ENCODE measurements at regions not wholly inside any gene's neighbourhood (a gene's known extent, or its start where the extent isn't known, plus 50 kb on each side); places are given as distances from the start of the nearest gene placed in this dataset.
"Not testable (repeated sequence)": the region's sequence is repeated elsewhere in the genome, so short reads cannot be mapped to it uniquely, and the experiment has no call there.

- intact Hi-C loops (cut with DNase I, micrococcal nuclease), result no loop called here
- DNase-seq (no peak), ATAC-seq (no peak)
- Histone ChIP-seq H3K4me3 (no peak overlapping the region), H3K36me3 (ENCODE audit: low read depth) (no peaks in the 10 kb centered on the region), H3K9me3 (no peaks in the 10 kb centered on the region), H3K4me1 (ENCODE audit: low read depth) (no peaks in the 10 kb centered on the region)
- TF ChIP-seq, protein P1, sequence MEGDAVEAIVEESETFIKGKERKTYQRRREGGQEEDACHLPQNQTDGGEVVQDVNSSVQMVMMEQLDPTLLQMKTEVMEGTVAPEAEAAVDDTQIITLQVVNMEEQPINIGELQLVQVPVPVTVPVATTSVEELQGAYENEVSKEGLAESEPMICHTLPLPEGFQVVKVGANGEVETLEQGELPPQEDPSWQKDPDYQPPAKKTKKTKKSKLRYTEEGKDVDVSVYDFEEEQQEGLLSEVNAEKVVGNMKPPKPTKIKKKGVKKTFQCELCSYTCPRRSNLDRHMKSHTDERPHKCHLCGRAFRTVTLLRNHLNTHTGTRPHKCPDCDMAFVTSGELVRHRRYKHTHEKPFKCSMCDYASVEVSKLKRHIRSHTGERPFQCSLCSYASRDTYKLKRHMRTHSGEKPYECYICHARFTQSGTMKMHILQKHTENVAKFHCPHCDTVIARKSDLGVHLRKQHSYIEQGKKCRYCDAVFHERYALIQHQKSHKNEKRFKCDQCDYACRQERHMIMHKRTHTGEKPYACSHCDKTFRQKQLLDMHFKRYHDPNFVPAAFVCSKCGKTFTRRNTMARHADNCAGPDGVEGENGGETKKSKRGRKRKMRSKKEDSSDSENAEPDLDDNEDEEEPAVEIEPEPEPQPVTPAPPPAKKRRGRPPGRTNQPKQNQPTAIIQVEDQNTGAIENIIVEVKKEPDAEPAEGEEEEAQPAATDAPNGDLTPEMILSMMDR (IDR thresholded peaks at IDR 0.05), result no peak
Observed at GRCh38 chr7:66564045-66564444, 64.6 kb upstream of the KCTD7 start.

- DNase-seq; ATAC-seq; H3K4me3 ChIP-seq; intact Hi-C loops (cut with DNase I, micrococcal nuclease); H3K9me3 ChIP-seq; H3K36me3 ChIP-seq (ENCODE audit: low read depth); H3K4me1 ChIP-seq (ENCODE audit: low read depth): not testable (repeated sequence)
Observed at GRCh38 chr7:66570179-66570578, 58.5 kb upstream of the KCTD7 start.

DNA sequence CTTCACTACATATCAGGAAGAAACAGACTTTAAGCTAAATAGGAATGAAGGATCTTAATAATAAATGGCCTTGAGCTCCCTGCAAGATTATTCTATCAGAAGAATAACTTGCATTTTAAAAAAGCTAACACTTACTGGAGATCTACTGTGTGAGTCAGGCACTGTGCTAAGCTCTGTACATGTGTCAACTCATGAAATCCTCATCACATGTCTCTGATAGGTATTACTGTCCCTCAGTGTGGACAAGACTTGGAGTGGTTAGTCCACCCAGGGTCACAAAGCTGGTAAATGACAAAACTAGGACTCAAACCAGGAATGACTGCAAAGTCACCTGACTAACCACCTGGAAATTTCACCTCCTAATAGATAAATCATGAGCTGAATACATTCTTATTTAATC lies 57.1 kb upstream of the KCTD7 start:
- intact Hi-C loops (cut with DNase I, micrococcal nuclease), result no loop called here
- H3K4me3 ChIP-seq, result no peak overlapping the region
- no peak for ATAC-seq
- TF ChIP-seq, protein P1 (IDR thresholded peaks at IDR 0.05), result no peak
- peaks cover 4% of the 10 kb centered on the region for H3K36me3 ChIP-seq (ENCODE audit: low read depth)
- peaks cover 7% of the 10 kb centered on the region for H3K4me1 ChIP-seq (ENCODE audit: low read depth)
- no peak for DNase-seq
- H3K9me3 ChIP-seq, result no peaks in the 10 kb centered on the region

- DNase-seq; intact Hi-C loops (cut with DNase I, micrococcal nuclease); H3K4me1 ChIP-seq (ENCODE audit: low read depth); H3K4me3 ChIP-seq; H3K36me3 ChIP-seq (ENCODE audit: low read depth); H3K9me3 ChIP-seq: not testable (repeated sequence)
- peak; percentile 77 for ATAC-seq
Observed at GRCh38 chr7:66573782-66574495, 54.7 kb upstream of the KCTD7 start.

DNA sequence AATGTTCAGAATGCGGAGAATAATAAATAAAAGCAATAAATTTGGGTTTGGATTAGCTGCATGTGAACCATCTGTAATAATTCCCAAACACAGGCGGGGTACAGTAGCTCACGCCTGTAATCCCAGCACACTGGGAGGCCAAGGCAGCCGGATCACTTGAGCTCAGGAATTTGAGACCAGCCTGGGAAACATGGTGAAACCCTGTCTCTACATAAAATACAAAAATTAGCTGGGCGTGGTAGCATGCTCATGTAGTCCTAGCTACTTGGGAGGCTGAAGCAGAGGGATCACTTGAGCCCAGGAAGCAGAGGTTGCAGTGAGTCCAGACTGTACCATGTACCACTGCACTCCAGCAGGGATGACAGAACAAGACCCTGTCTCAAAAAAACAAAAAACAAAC lies 53.9 kb upstream of the KCTD7 start:
- H3K4me3 ChIP-seq; H3K36me3 ChIP-seq (ENCODE audit: low read depth); H3K4me1 ChIP-seq (ENCODE audit: low read depth); intact Hi-C loops (cut with DNase I, micrococcal nuclease); H3K9me3 ChIP-seq; DNase-seq: not testable (repeated sequence)
- ATAC-seq, result peak; percentile 40

DNA sequence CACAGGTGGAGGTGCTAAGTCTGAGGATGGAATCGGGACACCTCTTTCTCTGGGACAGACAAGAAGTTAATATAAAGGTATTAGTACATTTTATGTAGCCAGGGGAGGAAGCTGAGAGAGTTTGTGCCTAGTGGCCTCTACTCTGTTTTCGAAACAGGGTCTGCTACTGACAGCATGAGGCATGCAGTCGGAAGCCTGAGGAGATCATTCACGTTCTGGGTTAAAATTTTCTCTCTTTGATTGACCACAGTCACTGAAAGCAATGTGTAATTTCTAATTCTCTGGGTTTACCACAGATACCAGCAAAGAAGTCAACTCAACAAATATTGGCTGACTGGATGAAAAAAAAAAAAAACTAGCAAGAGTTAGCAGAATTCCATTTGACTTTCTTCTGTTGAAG lies 53.3 kb upstream of the KCTD7 start:
- no peak for ATAC-seq
- intact Hi-C loops (cut with DNase I, micrococcal nuclease), result no loop called here
- Histone ChIP-seq H3K36me3 (ENCODE audit: low read depth) (peaks cover 4% of the 10 kb centered on the region), H3K9me3 (no peaks in the 10 kb centered on the region), H3K4me3 (no peak overlapping the region), H3K4me1 (ENCODE audit: low read depth) (peaks cover 7% of the 10 kb centered on the region)
- TF ChIP-seq, protein P1 (IDR thresholded peaks at IDR 0.05), result no peak
- no peak for DNase-seq

DNA sequence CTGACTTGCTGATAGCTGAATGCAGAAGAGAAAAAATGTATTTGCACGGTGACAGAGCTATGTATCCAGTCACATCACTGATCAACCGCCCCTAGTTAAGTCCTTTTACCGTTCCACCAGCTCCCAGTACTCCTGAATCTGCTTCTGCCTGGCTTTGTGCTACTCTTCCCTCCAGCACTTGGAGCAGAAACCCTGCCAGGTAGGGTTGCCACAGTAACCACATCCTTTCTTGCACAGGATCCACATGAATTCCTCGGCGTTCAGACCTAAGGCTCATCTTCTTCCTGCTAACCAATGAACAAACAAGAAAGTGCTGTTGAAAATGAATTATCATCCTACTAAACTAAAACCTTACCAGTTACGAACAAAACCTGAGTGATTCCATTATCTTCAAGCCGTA lies 52.0 kb upstream of the KCTD7 start:
- H3K9me3 ChIP-seq, result no peaks in the 10 kb centered on the region
- H3K4me1 ChIP-seq (ENCODE audit: low read depth), result peaks cover 7% of the 10 kb centered on the region
- H3K36me3 ChIP-seq (ENCODE audit: low read depth), result peaks cover 4% of the 10 kb centered on the region
- no peak for DNase-seq
- TF ChIP-seq, protein P1 (IDR thresholded peaks at IDR 0.05), result no peak
- no peak overlapping the region for H3K4me3 ChIP-seq
- intact Hi-C loops (cut with DNase I, micrococcal nuclease), result no loop called here
- ATAC-seq, result no peak
